HG02588 (cell line): ENCODE measurements at regions not wholly inside any gene's neighbourhood (a gene's known extent, or its start where the extent isn't known, plus 50 kb on each side); places are given as distances from the start of the nearest gene placed in this dataset.
"Not testable (repeated sequence)": the region's sequence is repeated elsewhere in the genome, so short reads cannot be mapped to it uniquely, and the experiment has no call there.

ENCODE experiments used
- ATAC-seq: cut with Tn5 transposase; IDR thresholded peaks from one replicate; pipeline ENCODE4 v1.9.1; 2021; ENCODE audit warnings: mild to moderate bottlenecking, moderate library complexity; ENCODE audit not compliant: unreplicated experiment

DNA sequence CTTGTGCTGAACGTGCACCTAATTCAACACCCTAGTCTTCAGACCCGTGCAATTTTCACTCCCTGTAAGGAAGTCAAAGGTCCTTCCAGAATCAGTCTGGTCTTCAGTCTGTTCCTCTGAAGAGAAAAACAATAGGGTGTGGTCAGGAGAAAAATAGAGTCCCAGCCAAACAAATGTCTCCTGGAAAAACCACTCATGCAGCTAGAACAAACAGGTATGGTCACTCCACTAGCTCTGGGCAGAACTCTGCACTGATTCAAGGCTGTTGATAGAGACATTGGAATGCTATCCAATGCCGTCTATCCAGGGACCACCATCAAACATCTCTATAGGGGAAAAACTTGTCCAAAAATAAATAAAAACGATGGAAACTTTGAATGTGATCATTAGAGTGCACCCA, 81.8 kb upstream of the MAP3K1 start:
- ATAC-seq, result no peak

DNA sequence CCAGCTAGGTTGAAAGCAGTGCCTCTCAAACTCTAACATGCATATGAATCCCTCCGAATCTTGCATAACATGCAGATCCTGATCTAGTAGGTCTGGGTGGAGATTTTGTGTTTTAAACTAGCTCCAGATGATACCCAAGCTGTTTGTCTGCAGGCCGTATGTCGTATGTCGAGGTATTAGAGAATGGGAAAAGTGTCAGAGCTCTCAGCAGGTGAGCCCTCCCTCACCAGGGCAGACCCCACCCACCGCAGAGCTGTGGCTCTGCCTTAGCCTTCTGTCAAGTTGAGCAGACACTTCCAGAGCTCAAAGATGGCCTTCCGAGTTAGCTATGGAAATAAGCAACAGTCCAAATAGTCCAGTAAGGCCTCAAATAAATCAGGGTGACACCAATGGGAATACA, 83.2 kb upstream of the MAP3K1 start:
- ATAC-seq, result no peak

DNA sequence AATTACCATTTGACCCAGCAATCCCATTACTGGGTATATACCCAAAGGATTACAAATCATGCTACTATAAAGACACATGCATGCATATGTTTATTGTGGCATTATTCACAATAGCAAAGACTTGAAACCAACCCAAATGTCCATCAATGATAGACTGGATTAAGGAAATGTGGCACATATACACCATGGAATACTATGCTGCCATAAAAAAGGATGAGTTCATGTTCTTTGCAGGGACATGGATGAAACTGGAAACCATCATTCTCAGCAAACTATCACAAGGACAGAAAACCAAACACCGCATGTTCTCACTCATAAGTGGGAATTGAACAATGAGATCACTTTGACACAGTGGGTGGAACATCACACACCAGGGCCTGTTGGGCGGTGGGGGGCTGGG, 83.9 kb upstream of the MAP3K1 start:
- ATAC-seq, result not testable (repeated sequence)

DNA sequence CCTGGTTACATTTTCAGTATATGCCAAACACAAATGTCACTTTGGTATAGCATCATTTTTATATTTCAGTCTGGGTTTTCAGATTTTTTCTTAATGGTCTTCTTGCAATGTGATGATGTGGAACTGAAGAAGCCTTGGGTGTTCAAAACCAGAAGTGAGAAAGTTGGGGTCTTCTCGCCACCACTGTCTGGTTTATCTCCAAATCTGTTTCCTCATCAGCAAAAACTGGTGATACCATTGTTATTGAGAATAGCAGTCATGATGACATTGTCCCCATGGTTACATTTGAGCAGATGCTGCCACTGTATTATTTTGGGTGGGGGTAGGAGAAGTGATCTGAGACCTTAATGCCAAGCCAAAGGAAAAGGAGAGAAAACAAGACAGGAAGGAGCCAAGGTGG, 85.9 kb upstream of the MAP3K1 start:
- no peak for ATAC-seq

DNA sequence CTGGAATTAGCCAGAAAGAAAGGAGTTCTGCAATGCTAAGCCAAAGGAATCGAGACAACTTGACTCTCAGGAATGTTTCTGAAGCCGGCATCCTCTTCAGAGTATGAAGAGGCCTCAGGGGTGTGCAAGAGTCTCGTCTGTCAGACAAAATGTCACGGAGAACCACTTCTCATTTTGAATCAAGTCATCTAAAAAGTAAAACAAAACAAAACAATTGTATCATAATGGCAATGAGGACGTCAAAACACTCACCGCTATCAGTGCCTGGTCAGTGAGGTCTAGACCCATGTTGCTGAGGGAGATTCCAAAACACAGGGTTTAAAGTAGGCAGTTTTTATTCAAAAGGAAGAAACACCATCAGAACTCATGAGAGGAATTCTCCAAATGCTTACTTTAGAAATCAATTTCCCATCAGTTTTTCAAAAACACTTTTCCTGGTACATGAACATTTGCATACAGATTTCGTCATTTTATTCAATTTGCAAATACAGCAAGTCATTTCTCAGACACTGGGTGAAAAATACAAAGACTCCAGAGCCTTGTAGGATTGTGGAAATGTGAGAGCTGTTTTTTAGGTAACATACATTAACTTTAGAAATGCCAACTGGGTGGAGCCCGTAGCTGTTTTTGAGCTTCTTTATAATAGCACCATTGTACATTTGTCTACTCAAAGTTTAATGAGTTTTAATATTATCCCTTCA, 89.5 kb upstream of the MAP3K1 start:
- ATAC-seq, result no peak

DNA sequence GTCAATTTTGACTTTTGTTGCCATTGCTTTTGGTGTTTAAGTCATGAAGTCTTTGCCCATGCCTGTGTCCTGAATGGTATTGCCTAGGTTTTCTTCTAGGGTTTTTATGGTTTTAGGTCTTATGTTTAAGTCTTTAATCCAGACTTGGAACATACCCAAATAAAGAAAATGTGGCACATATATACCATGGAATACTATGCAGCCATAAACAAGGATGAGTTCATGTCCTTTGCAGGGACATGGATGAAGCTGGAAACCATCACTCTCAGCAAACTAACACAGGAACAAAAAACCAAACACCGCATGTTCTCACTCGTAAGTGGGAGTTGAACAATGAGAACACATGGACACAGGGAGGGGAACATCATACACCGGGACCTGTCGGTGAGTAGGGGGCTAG, 90.5 kb upstream of the MAP3K1 start:
- ATAC-seq, result not testable (repeated sequence)

DNA sequence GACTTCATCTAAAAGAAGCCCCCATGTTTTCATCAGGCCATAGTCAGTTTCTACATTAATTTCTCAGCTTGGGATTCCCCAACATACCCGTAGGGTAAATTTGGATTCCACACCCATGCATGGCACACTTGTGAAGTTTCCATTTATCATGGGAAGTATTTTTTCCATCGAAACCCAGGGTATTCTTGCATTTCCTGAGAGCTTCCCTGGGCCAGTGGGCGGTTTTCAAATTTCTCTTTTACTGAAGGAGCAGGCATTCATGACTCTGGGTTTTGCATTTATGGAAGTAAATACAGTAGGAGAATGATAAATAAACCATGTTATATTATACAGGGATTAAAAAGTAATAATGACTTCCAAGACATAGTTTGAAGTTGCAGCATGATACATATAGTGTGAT, 93.0 kb upstream of the MAP3K1 start:
- no peak for ATAC-seq

DNA sequence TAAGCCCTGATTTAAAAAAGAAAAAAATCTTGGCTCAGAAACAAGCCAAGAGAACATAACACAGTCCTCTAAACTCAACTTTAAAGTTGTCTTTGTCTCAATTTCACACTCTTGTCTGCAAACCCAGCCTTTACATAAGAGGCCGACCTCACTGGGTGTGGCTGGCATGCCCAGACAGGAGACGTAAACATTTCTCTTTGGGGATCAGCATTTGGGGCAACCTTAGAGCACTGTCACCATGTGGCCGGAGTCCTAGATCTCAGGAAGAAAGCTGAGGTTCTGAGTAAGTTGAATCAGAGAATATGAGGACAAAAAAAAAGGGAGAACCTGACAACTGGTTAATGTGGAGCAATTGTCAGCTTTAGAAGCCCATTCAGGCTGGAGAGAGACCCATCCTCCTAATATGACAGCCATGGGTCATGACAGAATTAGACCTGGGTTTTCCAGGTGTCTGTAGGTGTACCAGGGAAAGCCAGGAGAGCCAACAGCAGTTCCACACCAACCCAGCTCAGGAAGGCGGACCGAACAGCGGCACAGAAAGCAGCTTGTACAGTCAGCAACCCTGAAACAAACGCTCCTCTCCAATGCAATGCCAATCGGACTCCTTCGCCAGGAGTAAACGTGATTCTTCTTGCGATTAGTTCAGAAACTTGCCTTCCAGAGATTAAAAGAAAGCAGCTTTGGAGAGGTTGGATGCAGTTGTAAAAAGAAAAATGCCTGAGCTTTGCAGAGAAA, 97.9 kb upstream of the MAP3K1 start:
- no peak for ATAC-seq

DNA sequence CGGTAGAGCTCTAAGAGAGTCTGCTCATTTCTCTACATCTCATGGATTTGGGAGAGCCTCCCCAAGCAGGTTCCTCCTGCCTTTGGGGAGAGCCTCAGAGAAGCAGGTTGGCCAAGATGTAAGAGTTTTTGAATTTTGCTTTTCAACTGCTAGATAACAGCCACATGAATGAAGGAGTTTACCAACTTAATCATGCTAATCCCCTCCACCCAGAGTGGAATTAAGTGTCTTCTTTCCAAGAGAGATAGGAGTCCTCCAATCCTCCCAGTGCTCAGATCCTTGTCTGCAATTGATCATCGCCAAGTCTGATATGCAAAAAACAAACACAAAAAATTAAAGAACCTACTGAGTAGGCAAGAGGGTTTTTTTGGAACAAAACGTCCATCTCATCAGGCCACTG, 99.4 kb upstream of the MAP3K1 start:
- no peak for ATAC-seq

DNA sequence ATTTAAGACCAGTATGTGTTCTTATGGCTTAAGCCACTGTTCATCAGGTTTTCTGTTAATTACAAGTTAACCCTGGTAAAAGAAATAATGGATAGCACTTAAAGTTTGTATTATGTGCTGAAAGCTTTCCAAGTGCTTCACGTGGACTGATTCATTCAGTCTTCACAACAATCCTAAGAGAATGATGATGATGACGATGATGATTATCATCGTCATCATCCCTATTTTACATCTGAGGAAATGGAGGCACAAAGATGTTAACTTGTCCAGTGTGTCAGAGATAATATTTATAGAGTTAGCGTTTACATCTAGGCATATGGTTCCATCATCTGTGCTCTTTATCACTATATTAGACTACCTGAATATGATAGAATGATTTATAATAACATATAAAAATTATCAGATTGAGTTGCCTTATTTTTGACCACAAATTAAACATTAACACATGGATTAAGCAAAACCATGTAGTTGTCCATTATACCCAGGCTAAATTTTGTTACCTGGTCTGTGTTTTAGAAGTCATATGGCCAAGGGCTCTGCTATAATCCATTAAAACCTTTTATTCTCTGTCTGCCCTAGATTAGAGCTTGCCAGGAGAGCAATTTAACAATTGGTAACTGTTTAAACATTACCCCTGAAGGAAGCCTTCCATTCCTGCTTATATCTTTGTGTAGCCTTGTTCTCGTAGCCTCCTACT, 102.3 kb upstream of the MAP3K1 start:
- no peak for ATAC-seq

DNA sequence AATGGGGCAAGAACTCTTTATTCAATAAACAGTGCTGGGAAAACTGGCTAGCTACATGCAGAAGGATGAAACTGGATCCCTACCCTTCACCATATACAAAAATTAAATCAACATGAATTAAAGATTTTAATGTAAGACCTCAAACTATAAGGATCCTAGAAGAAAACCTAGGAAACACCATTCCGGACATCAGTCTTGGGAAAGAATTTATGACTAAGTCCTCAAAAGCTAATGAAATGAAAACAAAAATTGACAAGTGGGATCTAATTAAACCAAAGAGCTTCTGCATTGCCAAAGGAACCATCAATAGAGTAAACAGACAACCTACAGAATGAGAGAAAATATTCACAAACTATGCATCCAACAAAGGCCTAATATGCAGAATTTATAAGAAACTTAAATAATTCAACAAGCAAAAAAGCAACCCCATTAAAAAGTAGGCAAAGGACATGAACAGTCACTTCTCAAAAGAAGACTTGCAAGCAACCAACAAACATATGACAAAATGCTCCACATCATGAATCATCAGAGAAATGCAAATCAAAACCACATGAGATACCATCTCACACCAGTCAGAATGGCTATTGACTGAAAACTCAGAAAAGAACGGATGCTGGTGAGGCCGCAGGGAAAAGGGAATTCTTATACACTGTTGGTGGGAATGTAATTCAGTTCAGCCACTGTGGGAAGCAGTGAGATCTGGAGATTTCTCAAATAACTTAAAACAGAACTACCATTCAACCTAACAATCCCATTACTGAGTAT, 104.3 kb upstream of the MAP3K1 start:
- ATAC-seq, result no peak

DNA sequence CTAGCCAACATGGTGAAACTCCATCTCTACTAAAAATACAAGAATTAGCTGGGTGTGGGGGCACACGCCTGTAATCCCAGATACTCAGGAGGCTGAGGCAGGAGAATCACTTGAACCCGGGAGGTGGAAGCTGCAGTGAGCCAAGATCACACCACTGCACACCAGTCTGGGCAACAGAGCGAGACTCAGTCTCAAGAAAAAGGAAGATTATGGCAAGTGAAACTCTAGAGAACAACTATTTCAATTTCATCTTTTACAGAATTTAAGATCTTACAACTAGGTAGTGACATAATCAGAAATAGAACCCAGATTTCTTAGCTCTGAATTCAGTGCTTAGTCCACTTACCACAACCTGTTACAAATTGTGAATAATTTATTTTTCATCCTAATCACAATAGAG, 108.8 kb upstream of the MAP3K1 start:
- ATAC-seq, result no peak

DNA sequence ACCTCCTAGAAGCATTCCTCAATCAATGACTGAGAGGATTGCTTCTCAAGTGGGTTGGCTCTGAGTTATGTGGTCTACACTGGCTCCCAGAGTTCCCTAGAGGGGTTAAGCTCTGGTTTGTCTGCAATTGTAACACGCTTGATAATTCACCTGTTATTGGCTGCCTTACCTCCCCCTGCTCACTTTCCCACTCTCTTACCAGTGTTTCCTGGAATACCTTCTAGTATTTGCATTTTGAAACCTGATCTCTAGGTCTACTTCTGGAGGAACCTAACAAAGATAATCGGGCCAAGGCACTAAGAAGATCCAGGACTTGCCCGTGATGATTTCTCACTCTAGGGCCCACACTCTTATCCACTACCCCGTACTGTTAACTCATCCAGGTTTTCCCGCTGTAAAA, 110.1 kb upstream of the MAP3K1 start:
- no peak for ATAC-seq

DNA sequence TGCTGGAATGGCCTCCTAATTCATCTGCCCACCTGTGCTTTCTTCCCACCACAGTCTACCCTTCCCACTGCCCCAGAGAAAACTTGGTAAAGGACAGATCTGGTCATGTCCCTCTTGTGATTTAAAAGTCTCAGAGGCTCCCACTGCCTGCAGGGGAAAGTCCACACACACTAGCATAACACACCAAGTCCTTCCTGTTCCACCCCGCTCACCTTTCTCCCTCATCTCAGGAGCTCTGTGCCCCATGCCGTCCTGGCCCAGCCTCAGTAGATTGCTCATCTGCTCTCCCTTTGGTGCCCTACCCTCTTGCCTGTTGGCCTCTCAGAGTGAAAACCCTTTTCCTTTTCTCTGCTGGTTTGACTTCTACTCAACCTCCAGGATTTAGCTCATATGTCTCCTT, 111.4 kb upstream of the MAP3K1 start:
- ATAC-seq, result no peak

DNA sequence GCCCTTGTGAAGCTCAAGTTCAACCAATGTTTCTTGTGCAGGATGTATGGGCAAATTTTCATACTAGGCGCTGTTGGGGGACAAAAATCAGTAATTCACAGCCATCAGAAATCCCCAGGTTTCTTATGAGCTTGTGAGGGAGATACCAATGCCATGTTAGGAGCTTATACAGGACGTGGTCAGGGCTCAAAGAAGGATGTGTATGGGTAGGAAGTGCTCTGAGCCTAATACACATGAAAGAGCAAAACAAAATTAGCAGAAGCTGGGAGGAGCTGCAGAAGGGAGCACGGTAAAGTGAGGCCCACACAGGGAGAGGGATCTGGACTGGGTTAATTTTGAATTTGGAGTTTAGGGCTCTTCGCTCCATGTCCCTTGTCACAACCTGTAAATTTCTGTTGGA, 114.6 kb upstream of the MAP3K1 start:
- no peak for ATAC-seq

DNA sequence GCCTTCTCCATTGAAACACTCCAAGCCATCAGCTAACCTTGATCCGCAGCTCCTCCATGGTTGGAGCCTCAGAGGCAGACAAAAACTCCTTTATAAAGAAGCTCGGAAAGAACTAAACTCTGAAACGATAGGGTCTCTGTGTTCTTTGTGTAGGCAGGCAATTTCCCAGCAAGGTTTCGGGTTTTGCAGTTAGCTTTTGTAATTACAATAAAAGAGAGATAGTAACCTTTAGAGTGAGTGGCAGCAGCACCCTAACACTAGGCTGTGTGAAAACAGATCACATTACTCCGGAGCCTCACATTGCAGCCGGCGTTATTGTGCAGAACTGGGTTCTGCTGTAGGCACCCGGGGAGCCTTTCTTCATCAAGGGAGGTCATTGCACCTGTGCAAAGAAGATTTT, 115.8 kb upstream of the MAP3K1 start:
- ATAC-seq, result no peak

DNA sequence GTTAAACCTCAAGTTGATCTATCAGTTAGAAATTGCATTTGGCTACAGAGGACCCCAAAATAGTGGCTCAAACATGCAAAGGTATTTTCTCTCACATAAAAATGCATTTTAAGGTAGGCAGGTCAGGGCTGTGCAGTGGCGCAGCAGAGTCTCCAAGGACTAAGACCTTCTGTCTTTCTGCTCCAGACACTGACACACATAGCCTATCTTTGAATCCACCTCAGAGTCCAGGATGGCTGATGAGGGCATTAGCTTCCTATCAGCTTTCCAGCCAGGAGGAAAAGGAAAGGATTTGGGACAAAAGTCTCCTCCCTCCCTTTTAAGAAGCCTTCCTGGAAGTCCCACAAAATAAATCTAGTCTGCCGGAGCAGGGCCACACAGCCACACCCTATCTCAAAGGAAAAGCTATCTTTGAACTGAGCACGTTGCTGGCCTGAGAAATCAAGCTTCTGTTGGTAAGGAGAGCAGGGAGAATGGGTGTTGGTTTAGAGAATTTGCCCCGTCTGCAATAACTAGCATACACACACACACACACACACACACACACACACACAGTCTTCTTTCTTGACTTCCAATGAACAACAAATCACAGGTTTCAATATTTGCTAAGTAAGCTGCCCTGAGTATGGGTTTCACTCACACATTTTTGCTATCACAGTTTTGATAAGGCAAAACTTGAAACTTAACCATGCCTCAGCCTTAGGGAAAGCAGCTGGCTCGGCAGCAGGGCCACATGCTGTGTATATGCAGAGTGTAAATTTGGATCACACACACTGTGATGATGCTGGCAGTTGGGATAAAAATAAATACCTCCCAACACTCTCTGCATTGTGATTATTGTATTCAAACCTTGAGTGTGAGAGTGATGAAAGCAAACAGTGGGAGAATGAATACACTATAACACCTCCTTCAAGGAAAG, 116.6 kb upstream of the MAP3K1 start:
- ATAC-seq, result no peak

DNA sequence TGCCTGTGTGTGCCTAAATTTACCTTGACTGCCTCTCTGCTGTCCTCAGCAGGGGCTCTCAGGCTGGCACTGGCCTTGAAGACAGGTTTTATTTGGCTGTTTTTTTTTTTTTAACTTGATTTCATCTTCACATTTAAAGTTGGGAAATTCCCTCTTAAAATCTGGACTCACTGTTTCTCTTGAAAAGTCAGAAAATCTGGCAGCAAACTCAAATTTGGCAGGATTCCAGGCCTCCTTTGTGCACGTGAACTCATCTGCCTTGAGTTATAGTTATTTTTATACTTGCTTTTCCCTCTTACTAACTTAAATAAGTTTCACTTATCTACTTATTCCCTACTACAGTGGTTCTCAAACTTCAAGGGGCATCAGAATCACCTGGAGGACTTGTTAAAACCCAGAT, 118.4 kb upstream of the MAP3K1 start:
- ATAC-seq, result no peak

DNA sequence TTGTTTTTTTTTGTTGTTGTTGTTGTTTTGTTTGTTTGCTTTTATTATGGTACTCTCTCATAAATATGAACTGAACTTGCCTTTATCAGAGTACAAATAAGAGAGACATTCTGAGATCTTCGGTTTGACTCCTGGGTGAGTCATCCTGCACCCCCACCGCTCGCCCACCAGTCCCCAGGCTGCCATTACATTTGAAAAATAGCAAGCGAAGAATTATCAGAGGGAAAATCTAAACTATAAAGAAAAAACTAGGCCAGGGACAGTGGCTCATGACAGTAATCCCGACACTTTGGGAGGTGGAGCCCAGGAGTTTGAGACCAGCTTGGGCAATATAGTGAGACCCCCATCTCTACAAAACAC, 122.1 kb upstream of the MAP3K1 start:
- no peak for ATAC-seq
